Tibial artery (tissue), 4 donors: ENCODE measurements at regions not wholly inside any gene's neighbourhood (a gene's known extent, or its start where the extent isn't known, plus 50 kb on each side); places are given as distances from the start of the nearest gene placed in this dataset.

ENCODE experiments used
- DNase-seq, 2 donors: peaks; one replicate each; pipeline ENCODE4 v3.0.0-alpha.2; 2019
- H3K27ac ChIP-seq, 2 donors: fragments of 200-600 bp; sonication (generic) in 1 of 2; 1 replicate in 1 of 2; 2 replicates in 1 of 2; pipeline ENCODE4 v1.5.1; 2018 to 2019; ENCODE audit warnings: mild to moderate bottlenecking in 1 of 2
- H3K27me3 ChIP-seq, 2 donors: fragments of 200-600 bp; sonication (generic) in 1 of 2; one replicate each; pipeline versions ENCODE4 v1.5.1 to v1.6.0; 2016 to 2019
- H3K36me3 ChIP-seq, 3 donors: fragments of 200-600 bp; sonication (generic) in 2 of 3; one replicate each; pipeline ENCODE4 v1.5.1; 2016 to 2019; ENCODE audit warnings: mild to moderate bottlenecking in 2 of 3
- H3K4me1 ChIP-seq, 4 donors: fragments of 200-600 bp; sonication (generic) in 2 of 4; 1 replicate in 3 of 4; 2 replicates in 1 of 4; pipeline ENCODE4 v1.5.1; 2016 to 2019
- H3K4me3 ChIP-seq, 2 donors: fragments of 200-600 bp; sonication (generic) in 1 of 2; 1 replicate in 1 of 2; 2 replicates in 1 of 2; pipeline ENCODE4 v1.5.1; 2018 to 2019; ENCODE audit warnings: mild to moderate bottlenecking in 2 of 2
- H3K9me3 ChIP-seq, 3 donors: fragments of 200-600 bp; sonication (generic) in 1 of 3; one replicate each; pipeline ENCODE4 v1.5.1; 2016 to 2019
- intact Hi-C: fragments of 100-400 bp; cut with DNase I; formaldehyde crosslinking; loops from one replicate; pipeline ENCODE4 v1.15.0; 2023; ENCODE audit warnings: low total_unique reads
- TF ChIP-seq, protein P1 (sequence below), 2 experiments: fragments of 200-600 bp in 1 of 2; fragments of 450-650 bp in 1 of 2; IDR thresholded peaks; one replicate each; pipeline ENCODE4 v1.5.1; 2017 to 2019; ENCODE audit warnings: antibody characterized with exemption in 2 of 2, mild to moderate bottlenecking in 1 of 2, moderate library complexity in 1 of 2

DNA sequence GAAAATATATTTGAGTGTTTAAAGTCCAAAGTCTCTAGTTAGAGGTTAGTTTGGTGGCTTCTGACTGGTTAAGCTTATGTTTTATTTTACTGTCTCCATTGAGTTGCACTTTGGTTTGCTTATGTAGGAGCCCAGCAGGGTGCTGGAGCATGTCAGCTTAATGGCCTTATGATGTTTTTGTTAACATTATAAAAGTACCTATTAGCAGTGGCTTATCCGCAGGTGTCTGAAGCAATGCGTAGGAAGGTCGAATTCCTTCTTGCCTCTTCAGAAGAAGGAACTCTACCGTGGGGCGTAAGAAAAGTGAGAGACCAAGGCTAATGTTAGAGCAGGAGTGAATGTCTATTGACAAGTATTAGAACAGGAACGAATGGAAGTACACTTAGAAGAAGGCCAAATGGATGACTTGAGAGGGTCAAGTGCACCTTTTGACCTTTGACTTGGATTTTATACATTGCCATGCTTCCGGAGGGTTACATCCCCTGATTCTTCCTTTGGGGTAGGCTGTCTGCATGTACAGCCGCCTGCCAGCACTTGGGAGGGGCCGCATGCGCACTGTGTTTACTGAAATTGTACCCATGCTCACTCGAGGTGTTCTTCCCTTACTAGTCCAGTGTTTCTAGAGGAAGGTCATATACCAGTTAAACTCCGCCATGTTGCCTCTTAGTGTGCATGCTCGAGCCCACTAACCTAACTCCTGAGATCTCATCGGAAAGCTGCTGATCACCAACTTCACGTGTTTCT lies 793.9 kb upstream of the PCDH9 start:
- TF ChIP-seq, protein P1, sequence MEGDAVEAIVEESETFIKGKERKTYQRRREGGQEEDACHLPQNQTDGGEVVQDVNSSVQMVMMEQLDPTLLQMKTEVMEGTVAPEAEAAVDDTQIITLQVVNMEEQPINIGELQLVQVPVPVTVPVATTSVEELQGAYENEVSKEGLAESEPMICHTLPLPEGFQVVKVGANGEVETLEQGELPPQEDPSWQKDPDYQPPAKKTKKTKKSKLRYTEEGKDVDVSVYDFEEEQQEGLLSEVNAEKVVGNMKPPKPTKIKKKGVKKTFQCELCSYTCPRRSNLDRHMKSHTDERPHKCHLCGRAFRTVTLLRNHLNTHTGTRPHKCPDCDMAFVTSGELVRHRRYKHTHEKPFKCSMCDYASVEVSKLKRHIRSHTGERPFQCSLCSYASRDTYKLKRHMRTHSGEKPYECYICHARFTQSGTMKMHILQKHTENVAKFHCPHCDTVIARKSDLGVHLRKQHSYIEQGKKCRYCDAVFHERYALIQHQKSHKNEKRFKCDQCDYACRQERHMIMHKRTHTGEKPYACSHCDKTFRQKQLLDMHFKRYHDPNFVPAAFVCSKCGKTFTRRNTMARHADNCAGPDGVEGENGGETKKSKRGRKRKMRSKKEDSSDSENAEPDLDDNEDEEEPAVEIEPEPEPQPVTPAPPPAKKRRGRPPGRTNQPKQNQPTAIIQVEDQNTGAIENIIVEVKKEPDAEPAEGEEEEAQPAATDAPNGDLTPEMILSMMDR (IDR thresholded peaks at IDR 0.05) = no peak
- no peak overlapping the region for H3K27ac ChIP-seq
- no peaks in the 10 kb centered on the region for H3K4me1 ChIP-seq
- H3K4me3 ChIP-seq = no peak overlapping the region
- no peaks in the 10 kb centered on the region for H3K27me3 ChIP-seq
- no peaks in the 10 kb centered on the region for H3K36me3 ChIP-seq
- intact Hi-C loops = no loop called here
- DNase-seq = no peak
- no peaks in the 10 kb centered on the region for H3K9me3 ChIP-seq

GRCh38 chr13:68019901-68020300 lies 789.8 kb upstream of the PCDH9 start:
- H3K36me3 ChIP-seq = no peaks in the 10 kb centered on the region
- TF ChIP-seq, protein P1 (IDR thresholded peaks at IDR 0.05) = no peak
- H3K4me1 ChIP-seq = no peaks in the 10 kb centered on the region
- DNase-seq = no peak
- intact Hi-C loops = no loop called here
- H3K27ac ChIP-seq = no peak overlapping the region
- H3K9me3 ChIP-seq = no peaks in the 10 kb centered on the region
- H3K4me3 ChIP-seq = no peak overlapping the region
- no peaks in the 10 kb centered on the region for H3K27me3 ChIP-seq

DNA sequence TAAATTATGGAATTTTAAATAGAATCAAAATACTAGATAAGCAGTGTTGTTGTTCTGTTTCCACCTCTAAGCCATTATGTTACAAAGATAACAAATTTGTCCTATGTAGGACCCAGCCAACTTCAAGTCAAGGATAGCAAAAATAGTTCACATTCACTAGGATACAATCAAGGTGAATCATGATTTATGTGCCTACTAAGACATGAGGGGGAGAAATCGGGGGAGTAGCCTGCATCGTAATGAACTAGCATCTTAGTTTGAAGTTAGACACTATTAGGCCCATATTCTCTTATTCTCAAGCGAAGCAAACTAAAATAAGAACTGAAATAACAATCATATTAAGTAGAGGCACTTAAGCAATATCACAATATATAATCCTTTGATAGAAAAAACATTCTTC lies 779.4 kb upstream of the PCDH9 start:
- H3K27ac ChIP-seq = no peak overlapping the region
- H3K9me3 ChIP-seq = no peaks in the 10 kb centered on the region
- no peak for DNase-seq
- no peaks in the 10 kb centered on the region for H3K27me3 ChIP-seq
- no peaks in the 10 kb centered on the region for H3K4me1 ChIP-seq
- no peak overlapping the region for H3K4me3 ChIP-seq
- intact Hi-C loops = no loop called here
- TF ChIP-seq, protein P1 (IDR thresholded peaks at IDR 0.05) = no peak
- H3K36me3 ChIP-seq = no peaks in the 10 kb centered on the region

GRCh38 chr13:68007576-68007975 lies 777.4 kb upstream of the PCDH9 start:
- Histone ChIP-seq H3K27me3 (no peaks in the 10 kb centered on the region), H3K36me3 (no peaks in the 10 kb centered on the region), H3K4me1 (no peaks in the 10 kb centered on the region), H3K27ac (no peak overlapping the region), H3K4me3 (no peak overlapping the region), H3K9me3 (no peaks in the 10 kb centered on the region)
- TF ChIP-seq, protein P1 (IDR thresholded peaks at IDR 0.05) = no peak
- DNase-seq = no peak
- intact Hi-C loops = no loop called here

- Histone ChIP-seq H3K9me3 (no peaks in the 10 kb centered on the region), H3K27ac (no peak overlapping the region), H3K4me3 (no peak overlapping the region), H3K27me3 (no peaks in the 10 kb centered on the region), H3K4me1 (no peaks in the 10 kb centered on the region), H3K36me3 (no peaks in the 10 kb centered on the region)
- TF ChIP-seq, protein P1 (IDR thresholded peaks at IDR 0.05) = no peak
- DNase-seq = peak in 1 of 2 donors; percentile 18
- intact Hi-C loops = no loop called here
These were observed 766.0 kb upstream of the PCDH9 start for GRCh38 chr13:67996101-67996500.
